Endothelial cell of umbilical vein (primary cell): ENCODE measurements at regions not wholly inside any gene's neighbourhood (a gene's known extent, or its start where the extent isn't known, plus 50 kb on each side); places are given as distances from the start of the nearest gene placed in this dataset.

Experiments
- BruUV-seq: library from RNA; stranded (reverse); fragments of 400-500 nt; replicated peaks from 2 replicates; lab custom pipeline; 2021; lab: Mats Ljungman, UMichigan
- CTCF ChIA-PET: fragments of 300-600, 350-600 bp; sonication (Branson Sonifier 250); formaldehyde crosslinking; loops from one replicate; lab custom pipeline; 2021; ENCODE audit warnings: antibody characterized with exemption, inconsistent platforms; lab: Charles Lee
- POLR2A ChIA-PET: fragments of 300-600, 350-600 bp; sonication (Branson Sonifier 250); formaldehyde crosslinking; loops from one replicate; lab custom pipeline; 2021; ENCODE audit warnings: antibody characterized with exemption, inconsistent platforms; lab: Charles Lee
- DNase-seq: peaks from one replicate; pipeline ENCODE4 v3.0.0-alpha.2; 2011; ENCODE audit warnings: low read depth, low spot score
- FAIRE-seq: peaks from 2 replicates; lab custom pipeline; 2011; peaks lifted over from hg19 to GRCh38; lab: Jason Lieb, UNC
- H2AFZ ChIP-seq: 2 replicates; pipeline ENCODE4 v1.6.0; 2012; ENCODE audit warnings: low read depth, low read length, control low read depth, inconsistent platforms
- H3K27ac ChIP-seq: 2 replicates; pipeline ENCODE4 v1.5.1; 2011; ENCODE audit warnings: low read depth, mild to moderate bottlenecking, control low read depth, low read length, moderate library complexity; ENCODE audit not compliant: insufficient read depth
- H3K27me3 ChIP-seq, 2 experiments: 2 replicates each; pipeline versions ENCODE4 v1.6.0 to v1.6.1; 2011; ENCODE audit warnings: low read length in 2 of 2, mixed read lengths in 1 of 2; ENCODE audit not compliant: control insufficient read depth in 2 of 2, insufficient read depth in 2 of 2
- H3K36me3 ChIP-seq, 2 experiments: 2 replicates in 1 of 2; 3 replicates in 1 of 2; pipeline ENCODE4 v1.5.1; 2011; ENCODE audit warnings: low read length in 2 of 2, mild to moderate bottlenecking in 1 of 2, moderate library complexity in 1 of 2; ENCODE audit not compliant: control insufficient read depth in 2 of 2, insufficient read depth in 2 of 2; ENCODE audit errors: extremely low read depth in 1 of 2
- H3K4me1 ChIP-seq: 3 replicates; pipeline ENCODE4 v1.5.1; 2011; ENCODE audit warnings: mild to moderate bottlenecking, low read length; ENCODE audit not compliant: control insufficient read depth, insufficient read depth; ENCODE audit errors: extremely low read depth
- H3K4me2 ChIP-seq: 2 replicates; pipeline ENCODE4 v1.6.1; 2011; ENCODE audit warnings: low read length, control low read depth, mixed read lengths; ENCODE audit not compliant: insufficient read depth
- H3K4me3 ChIP-seq, 3 experiments: fragments of 200-600 bp in 1 of 3; sonication (generic), shearing (Covaris generic) in 1 of 3; replicated peaks in 1 of 3; 2 replicates each; pipeline ENCODE4 v1.5.1; 2011 to 2016; ENCODE audit warnings: control low read depth in 3 of 3, low read length in 3 of 3, mild to moderate bottlenecking in 2 of 3, inconsistent platforms in 1 of 3, low read depth in 1 of 3, moderate library complexity in 1 of 3; ENCODE audit not compliant: insufficient read depth in 1 of 3
- H3K79me2 ChIP-seq: 2 replicates; pipeline ENCODE4 v1.6.0; 2012; ENCODE audit warnings: low read length, inconsistent platforms; ENCODE audit not compliant: control insufficient read depth, insufficient read depth
- H3K9ac ChIP-seq: replicated peaks from 2 replicates; pipeline ENCODE3; 2011; ENCODE audit warnings: low read length, control low read depth; ENCODE audit not compliant: insufficient read depth; ENCODE audit errors: extremely low read depth
- H3K9me1 ChIP-seq: replicated peaks from 3 replicates; pipeline ENCODE4 v1.6.0; 2011; ENCODE audit warnings: mild to moderate bottlenecking, low read length; ENCODE audit not compliant: control insufficient read depth, insufficient read depth; ENCODE audit errors: extremely low read depth
- H3K9me3 ChIP-seq: replicated peaks from 2 replicates; pipeline ENCODE4 v1.5.1; 2012; ENCODE audit warnings: low read length, inconsistent platforms; ENCODE audit not compliant: control insufficient read depth, insufficient read depth
- H4K20me1 ChIP-seq: replicated peaks from 2 replicates; pipeline ENCODE3; 2011; ENCODE audit warnings: mild to moderate bottlenecking, low read length; ENCODE audit not compliant: control insufficient read depth, insufficient read depth; ENCODE audit errors: extremely low read depth
- CTCF ChIP-seq, 2 donors: IDR thresholded peaks; 1 replicate in 1 of 2; 2 replicates in 1 of 2; pipeline ENCODE4 v1.5.1; 2011; ENCODE audit warnings: low read length in 2 of 2, mild to moderate bottlenecking in 2 of 2, moderate library complexity in 2 of 2, control low read depth in 1 of 2, inconsistent platforms in 1 of 2, low read depth in 1 of 2; ENCODE audit not compliant: insufficient read depth in 1 of 2; ENCODE audit errors: extremely low read depth in 1 of 2
- EZH2 ChIP-seq: IDR thresholded peaks from 2 replicates; pipeline ENCODE4 v1.6.1; 2012; ENCODE audit warnings: borderline replicate concordance, low read depth, mild to moderate bottlenecking, moderate library complexity, low read length, inconsistent platforms; ENCODE audit not compliant: severe bottlenecking
- JUN ChIP-seq: IDR thresholded peaks from 2 replicates; pipeline ENCODE4 v1.6.1; 2011; ENCODE audit warnings: borderline replicate concordance, low read depth; ENCODE audit not compliant: insufficient read length, insufficient read depth
- MYC ChIP-seq: IDR thresholded peaks from one replicate; pipeline ENCODE4 v1.6.1; 2011; ENCODE audit warnings: mild to moderate bottlenecking, low read depth, low read length
- dilution Hi-C: fragments of 300-500 bp; cut with MboI; formaldehyde crosslinking; loops from one replicate; pipeline ENCODE4 v1.15.0; 2019; ENCODE audit warnings: low sequenced_read_pairs; ENCODE audit not compliant: extremely low pct_ligation_motif_present
- intact Hi-C: fragments of 100-400 bp; cut with micrococcal nuclease; formaldehyde crosslinking; loops from one replicate; pipeline ENCODE4 v1.10.0; 2022

- no peaks in the 10 kb centered on the region for H4K20me1 ChIP-seq
- H2AFZ ChIP-seq, result no peak overlapping the region
- no peaks in the 10 kb centered on the region for H3K79me2 ChIP-seq
- H3K9me3 ChIP-seq, result no peaks in the 10 kb centered on the region
- no peak overlapping the region for H3K4me3 ChIP-seq
- dilution Hi-C loops (no loop called here), intact Hi-C loops (no loop called here)
- no peak overlapping the region for H3K27ac ChIP-seq
- no peak overlapping the region for H3K9ac ChIP-seq
- POLR2A ChIA-PET, result no interaction called here
- H3K27me3 ChIP-seq, result no peaks in the 10 kb centered on the region
- CTCF ChIA-PET, result interaction anchor here (1.5 kb wide), 1 partner anchor 10 kb away, joined by 3 read pairs; no protein-coding TSS in a partner anchor
- no peak for DNase-seq
- no peaks in the 10 kb centered on the region for H3K36me3 ChIP-seq
- H3K4me1 ChIP-seq, result no peaks in the 10 kb centered on the region
- TF ChIP-seq CTCF (IDR thresholded peaks at IDR 0.05; ENCODE audit: extremely low read depth in 1 of 2, insufficient read depth in 1 of 2, low read depth in 1 of 2, low read length in 2 of 2) (no peak), JUN (no peak)
- H3K9me1 ChIP-seq, result no peaks in the 10 kb centered on the region
- BruUV-seq, result no TSS peak
- H3K4me2 ChIP-seq, result no peak overlapping the region
- FAIRE-seq, result no peak
Measured at GRCh38 chr2:15693926-15694588, 102.4 kb downstream of the DDX1 start.

- POLR2A ChIA-PET, result no interaction called here
- no peak for TF ChIP-seq EZH2
- no peak for TF ChIP-seq MYC
Measured at GRCh38 chr2:15694589-15694986, 102.9 kb downstream of the DDX1 start.

More at GRCh38 chr2:15694589-15694986, 102.9 kb downstream of the DDX1 start:
- DNase-seq (no peak), FAIRE-seq (no peak)
- no peaks in the 10 kb centered on the region for H3K27me3 ChIP-seq
- no peaks in the 10 kb centered on the region for H4K20me1 ChIP-seq
- H3K9me3 ChIP-seq, result no peaks in the 10 kb centered on the region
- H3K9me1 ChIP-seq, result no peaks in the 10 kb centered on the region
- H3K27ac ChIP-seq, result no peak overlapping the region
- BruUV-seq, result no TSS peak
- no peaks in the 10 kb centered on the region for H3K4me1 ChIP-seq
- dilution Hi-C loops, result no loop called here
- no peaks in the 10 kb centered on the region for H3K79me2 ChIP-seq
- no peak overlapping the region for H3K9ac ChIP-seq
- no peaks in the 10 kb centered on the region for H3K36me3 ChIP-seq
- CTCF ChIA-PET, result interaction anchor here (1.5 kb wide), 1 partner anchor 10 kb away, joined by 3 read pairs; no protein-coding TSS in a partner anchor
- H3K4me2 ChIP-seq, result no peak overlapping the region
- H2AFZ ChIP-seq, result no peak overlapping the region
- no peak overlapping the region for H3K4me3 ChIP-seq
- intact Hi-C loops, result no loop called here
